Activated T-cell treated with anti-CD3 and anti-CD28 coated beads, Interleukin-2, amount 50 U/mL, for 72 hours (primary cell): ENCODE measurements at regions not wholly inside any gene's neighbourhood (a gene's known extent, or its start where the extent isn't known, plus 50 kb on each side); places are given as distances from the start of the nearest gene placed in this dataset.

Source experiments
- ATAC-seq, 2 donors: fragments of 150-1000 bp; cut with Tn5 transposase; replicated peaks in 1 of 2; 2 replicates each; pipeline ENCODE4 v1.10.0; 2021; ENCODE audit warnings: moderate library complexity in 2 of 2, mild to moderate bottlenecking in 1 of 2
- DNase-seq, 2 donors: peaks; one replicate each; pipeline ENCODE4 v3.0.0; 2021 to 2022; ENCODE audit warnings: mixed read lengths in 1 of 2
- H3K27ac Mint-ChIP-seq: one replicate; pipeline ENCODE4 v1.8.0; 2022; ENCODE audit warnings: mild to moderate bottlenecking, moderate library complexity, mixed read lengths
- H3K27me3 Mint-ChIP-seq: one replicate; pipeline ENCODE4 v1.8.0; 2022; ENCODE audit warnings: low read depth, mixed read lengths
- H3K36me3 Mint-ChIP-seq, 2 donors: one replicate each; pipeline ENCODE4 v1.8.0; 2022; ENCODE audit warnings: mixed read lengths in 2 of 2, mild to moderate bottlenecking in 1 of 2; ENCODE audit not compliant: insufficient read depth in 2 of 2
- H3K4me1 Mint-ChIP-seq: one replicate; pipeline ENCODE4 v1.8.0; 2022; ENCODE audit warnings: low read depth, mixed read lengths
- H3K4me3 Mint-ChIP-seq, 2 donors: one replicate each; pipeline ENCODE4 v1.8.0; 2022; ENCODE audit warnings: mild to moderate bottlenecking in 2 of 2, mixed read lengths in 2 of 2, moderate library complexity in 2 of 2
- H3K9me3 Mint-ChIP-seq, 2 donors: one replicate each; pipeline ENCODE4 v1.8.0; 2022; ENCODE audit warnings: mixed read lengths in 2 of 2

DNA sequence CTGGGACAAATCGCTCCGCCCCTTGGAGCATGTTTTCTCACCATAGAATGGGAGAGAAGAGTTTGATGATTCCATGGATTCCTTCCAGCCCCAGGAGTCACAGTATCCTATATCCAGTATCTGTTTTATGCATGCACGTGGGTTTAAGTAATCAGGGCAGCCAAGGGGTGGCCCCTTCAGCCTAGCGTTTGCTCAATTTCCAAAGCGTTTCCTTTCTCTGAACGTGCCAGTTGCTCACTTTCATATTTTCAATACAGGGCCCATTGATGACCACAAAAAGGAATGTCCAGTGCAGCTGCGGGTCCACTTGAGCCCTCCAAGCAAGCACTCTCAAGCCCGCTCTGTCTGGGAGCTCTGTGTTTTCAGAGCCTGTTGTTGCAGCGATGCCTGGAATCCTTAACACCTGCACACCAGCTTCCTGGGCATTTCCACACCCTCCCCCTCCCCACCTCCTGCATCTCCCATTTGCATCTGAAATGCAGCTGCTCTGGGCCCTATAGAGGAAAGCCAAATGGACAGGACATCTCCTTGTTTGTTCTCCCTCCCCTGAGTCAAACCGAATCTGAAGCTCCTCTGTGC, 164.3 kb upstream of the LPP start:
- no peak for DNase-seq
- Mint-ChIP-seq H3K4me1 (peaks cover 78% of the 10 kb centered on the region), H3K27ac (no peak overlapping the region)

GRCh38 chr3:187992609-187993008, 161.3 kb upstream of the LPP start:
- peaks cover 2% of the 10 kb centered on the region in 2 donors for H3K36me3 Mint-ChIP-seq
- no peak for DNase-seq
- peaks cover 3 to 6% of the 10 kb centered on the region in 2 donors for H3K9me3 Mint-ChIP-seq
- H3K4me3 Mint-ChIP-seq, result no peak overlapping the region
- no peak for ATAC-seq
- H3K4me1 Mint-ChIP-seq, result peaks cover 66% of the 10 kb centered on the region
- no peak overlapping the region for H3K27ac Mint-ChIP-seq
- H3K27me3 Mint-ChIP-seq, result no peaks in the 10 kb centered on the region

More for the DNA sequence above, 164.3 kb upstream of the LPP start:
- H3K27me3 Mint-ChIP-seq, result no peaks in the 10 kb centered on the region
- no peak for ATAC-seq
- H3K36me3 Mint-ChIP-seq, result peaks cover 2% of the 10 kb centered on the region in 2 donors
- peaks cover 3 to 9% of the 10 kb centered on the region in 2 donors for H3K9me3 Mint-ChIP-seq
- H3K4me3 Mint-ChIP-seq, result no peak overlapping the region

DNA sequence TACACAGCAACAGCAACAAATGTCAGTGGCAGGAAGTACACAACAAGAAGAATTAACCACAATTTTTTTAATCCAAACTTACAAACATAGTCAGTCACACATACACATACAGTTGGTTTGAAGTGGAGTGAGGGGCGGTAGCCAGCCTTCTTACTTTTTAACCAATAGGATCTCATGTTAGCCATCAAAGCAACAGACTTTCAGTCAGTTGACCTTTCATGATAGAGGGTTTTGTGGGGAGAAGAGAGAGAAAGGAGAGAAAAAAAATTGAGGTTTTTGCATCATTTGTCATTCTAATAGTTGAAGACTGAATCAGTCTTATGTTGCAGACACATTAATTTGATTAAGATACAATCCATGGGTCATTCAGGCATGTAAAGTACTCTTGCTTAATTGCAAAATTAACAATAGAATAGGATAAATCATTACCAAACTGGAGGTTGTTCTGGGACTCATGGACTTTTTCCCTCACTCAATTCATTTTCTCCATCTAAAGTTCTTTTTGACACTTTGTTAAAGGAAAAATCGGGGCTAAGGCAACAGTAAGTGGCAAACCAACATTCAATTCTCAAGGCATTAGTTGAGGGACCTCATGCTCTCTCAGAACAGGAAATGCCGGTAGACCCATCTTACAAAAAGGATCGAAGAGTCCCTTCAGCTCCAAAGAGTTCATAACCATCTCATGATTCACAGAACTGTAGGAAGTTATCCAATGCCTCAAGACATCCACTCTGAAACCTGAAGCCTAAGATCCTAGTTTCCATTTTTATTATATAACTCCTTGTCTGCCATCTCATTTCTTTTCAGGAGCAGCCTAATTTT, 159.5 kb upstream of the LPP start:
- peaks cover 65% of the 10 kb centered on the region for H3K4me1 Mint-ChIP-seq
- DNase-seq (peak in 1 of 2 donors; percentile 25), ATAC-seq (peak; percentile 89)
- H3K27ac Mint-ChIP-seq, result peak overlapping the region; percentile 34
- peaks cover 2% of the 10 kb centered on the region in 2 donors for H3K36me3 Mint-ChIP-seq
- peaks cover 3 to 6% of the 10 kb centered on the region in 2 donors for H3K9me3 Mint-ChIP-seq
- peak overlapping the region; percentile 9 to 33 for H3K4me3 Mint-ChIP-seq
- no peaks in the 10 kb centered on the region for H3K27me3 Mint-ChIP-seq

- peaks cover 65% of the 10 kb centered on the region for H3K4me1 Mint-ChIP-seq
- no peak overlapping the region for H3K27ac Mint-ChIP-seq
- DNase-seq, result no peak
- peaks cover 3 to 6% of the 10 kb centered on the region in 2 donors for H3K9me3 Mint-ChIP-seq
- peaks cover 2% of the 10 kb centered on the region in 2 donors for H3K36me3 Mint-ChIP-seq
- H3K4me3 Mint-ChIP-seq, result no peak overlapping the region
- H3K27me3 Mint-ChIP-seq, result no peaks in the 10 kb centered on the region
- no peak for ATAC-seq
Observed at GRCh38 chr3:187995043-187995400, 158.9 kb upstream of the LPP start.

DNA sequence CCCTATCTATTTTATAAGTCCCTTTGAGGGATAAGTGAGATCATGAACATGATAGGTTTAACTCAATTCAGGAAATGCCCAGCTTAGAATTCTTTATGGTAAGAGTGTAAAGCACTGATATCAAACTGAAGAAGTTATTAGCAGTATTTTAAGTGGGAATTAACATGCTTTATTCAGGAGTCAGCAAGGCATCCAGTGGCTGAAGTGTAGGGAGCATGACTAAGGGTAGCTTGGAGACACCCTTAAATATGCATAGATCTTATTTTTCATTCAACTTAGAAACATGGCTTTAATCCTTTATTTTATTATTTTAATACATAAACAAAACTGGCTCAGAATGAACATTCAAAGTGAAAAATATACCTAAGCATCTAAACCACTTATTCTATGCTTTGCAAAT, 158.3 kb upstream of the LPP start:
- DNase-seq (no peak), ATAC-seq (no peak)
- Mint-ChIP-seq H3K36me3 (peaks cover 2% of the 10 kb centered on the region in 2 donors), H3K4me3 (no peak overlapping the region), H3K9me3 (peaks cover 3 to 6% of the 10 kb centered on the region in 2 donors), H3K27ac (no peak overlapping the region), H3K4me1 (peaks cover 67% of the 10 kb centered on the region), H3K27me3 (no peaks in the 10 kb centered on the region)

GRCh38 chr3:187996609-187997008, 157.3 kb upstream of the LPP start:
- Mint-ChIP-seq H3K27ac (no peak overlapping the region), H3K9me3 (peaks cover 0 to 2% of the 10 kb centered on the region in 2 donors), H3K4me1 (peaks cover 71% of the 10 kb centered on the region), H3K27me3 (no peaks in the 10 kb centered on the region), H3K36me3 (peaks cover 2% of the 10 kb centered on the region in 2 donors), H3K4me3 (no peak overlapping the region)
- no peak for ATAC-seq
- no peak for DNase-seq

DNA sequence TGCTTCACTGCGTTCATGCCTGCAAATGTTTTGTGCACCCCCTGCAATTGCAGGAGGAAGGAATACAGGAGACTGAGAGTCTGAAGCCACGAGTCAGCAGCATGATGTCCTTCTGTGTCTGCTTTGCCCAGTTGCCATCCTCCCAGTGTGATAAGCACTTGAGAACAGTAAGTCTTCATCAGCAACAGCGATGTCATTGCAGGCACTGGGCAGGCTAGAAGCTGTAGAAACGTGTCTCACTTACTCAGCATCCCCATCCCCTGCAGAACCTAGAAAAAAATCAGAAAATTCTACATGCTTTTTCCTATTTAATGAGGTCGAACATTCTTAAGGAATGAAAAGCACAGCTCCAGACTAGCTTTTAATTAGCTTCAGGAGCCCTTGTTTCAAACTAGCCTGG, 156.5 kb upstream of the LPP start:
- no peak for ATAC-seq
- Mint-ChIP-seq H3K27me3 (no peaks in the 10 kb centered on the region), H3K27ac (no peak overlapping the region), H3K4me3 (no peak overlapping the region), H3K4me1 (peaks cover 73% of the 10 kb centered on the region), H3K9me3 (peaks cover 0 to 2% of the 10 kb centered on the region in 2 donors), H3K36me3 (peaks cover 2% of the 10 kb centered on the region in 2 donors)
- DNase-seq, result no peak

DNA sequence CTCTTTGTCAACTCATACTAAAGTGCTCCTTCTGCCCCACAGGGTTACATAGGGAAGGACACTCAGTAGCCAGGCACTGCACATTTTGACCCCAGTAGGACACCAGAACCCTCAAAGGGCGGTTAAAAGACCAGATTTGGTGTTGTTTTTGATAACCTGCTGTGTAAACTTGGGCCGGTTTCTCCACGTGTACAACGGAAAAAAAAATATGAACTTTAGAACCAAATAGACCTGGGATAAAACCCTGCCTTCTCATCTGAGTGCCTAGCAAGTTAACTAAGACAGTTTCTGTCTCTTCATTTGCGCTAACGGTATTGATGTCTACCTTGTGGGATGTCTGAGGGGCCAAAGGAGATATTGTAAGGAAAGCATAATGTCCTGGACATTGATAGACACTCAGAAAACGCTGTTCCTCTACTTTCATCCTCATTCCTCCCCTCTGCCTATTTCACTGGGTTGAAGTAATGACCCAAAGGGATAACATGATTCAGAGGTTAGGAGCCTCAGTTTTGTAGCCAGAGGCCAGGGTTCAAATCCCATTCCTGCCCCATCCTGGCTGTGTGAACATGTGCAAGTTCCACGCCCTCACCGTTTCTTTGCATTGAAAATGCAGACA, 155.9 kb upstream of the LPP start:
- Mint-ChIP-seq H3K9me3 (peaks cover 0 to under 1% of the 10 kb centered on the region in 2 donors), H3K27ac (no peak overlapping the region), H3K4me3 (no peak overlapping the region), H3K4me1 (peaks cover 69% of the 10 kb centered on the region), H3K27me3 (no peaks in the 10 kb centered on the region), H3K36me3 (peaks cover under 1% of the 10 kb centered on the region in 2 donors)
- ATAC-seq, result no peak
- no peak for DNase-seq

DNA sequence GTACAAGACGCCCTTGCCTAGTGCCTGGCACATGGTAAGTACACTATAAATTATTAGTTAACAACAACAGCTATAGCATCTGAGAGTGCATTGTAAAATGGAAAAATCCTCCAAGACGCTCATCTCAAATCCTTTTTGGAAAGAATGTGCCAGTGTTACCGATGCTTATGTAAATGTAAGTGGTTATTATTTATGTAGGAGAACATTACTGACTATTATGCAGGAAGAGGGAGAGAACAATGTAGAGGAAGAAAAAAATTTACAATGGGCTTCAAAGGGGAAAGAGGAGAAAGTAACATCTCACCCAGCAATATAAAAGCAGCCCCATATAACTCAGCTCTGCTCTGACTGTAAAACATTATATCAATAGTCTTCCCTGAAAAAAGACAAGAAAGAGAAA, 155.3 kb upstream of the LPP start:
- H3K27ac Mint-ChIP-seq, result peak overlapping the region; percentile 61
- ATAC-seq (no peak), DNase-seq (no peak)
- H3K4me3 Mint-ChIP-seq, result peak overlapping the region in 1 of 2 donors; percentile 46
- H3K4me1 Mint-ChIP-seq, result peaks cover 69% of the 10 kb centered on the region
- no peaks in the 10 kb centered on the region for H3K9me3 Mint-ChIP-seq
- H3K27me3 Mint-ChIP-seq, result no peaks in the 10 kb centered on the region
- H3K36me3 Mint-ChIP-seq, result no peaks in the 10 kb centered on the region

GRCh38 chr3:187999821-188000220, 154.1 kb upstream of the LPP start:
- peaks cover 58% of the 10 kb centered on the region for H3K4me1 Mint-ChIP-seq
- peak overlapping the region; percentile 100 for H3K27ac Mint-ChIP-seq
- DNase-seq (peak; percentile 24 to 35), ATAC-seq (peak; percentile 86)
- no peaks in the 10 kb centered on the region for H3K27me3 Mint-ChIP-seq
- H3K9me3 Mint-ChIP-seq, result no peaks in the 10 kb centered on the region
- H3K36me3 Mint-ChIP-seq, result no peaks in the 10 kb centered on the region
- H3K4me3 Mint-ChIP-seq, result peak overlapping the region; percentile 82 to 97

GRCh38 chr3:188000361-188000861, 153.5 kb upstream of the LPP start:
- ATAC-seq, result peak; percentile 68 to 69
- Mint-ChIP-seq H3K4me3 (peak overlapping the region; percentile 82 to 97), H3K27me3 (no peaks in the 10 kb centered on the region), H3K36me3 (no peaks in the 10 kb centered on the region), H3K9me3 (no peaks in the 10 kb centered on the region), H3K27ac (peak overlapping the region; percentile 100), H3K4me1 (peaks cover 52% of the 10 kb centered on the region)
- peak in 1 of 2 donors; percentile 27 for DNase-seq

- H3K4me3 Mint-ChIP-seq, result peak overlapping the region in 1 of 2 donors; percentile 54
- DNase-seq (no peak), ATAC-seq (no peak)
- H3K9me3 Mint-ChIP-seq, result no peaks in the 10 kb centered on the region
- H3K27ac Mint-ChIP-seq, result peak overlapping the region; percentile 27
- H3K27me3 Mint-ChIP-seq, result no peaks in the 10 kb centered on the region
- H3K36me3 Mint-ChIP-seq, result no peaks in the 10 kb centered on the region
- H3K4me1 Mint-ChIP-seq, result peaks cover 52% of the 10 kb centered on the region
Observed at GRCh38 chr3:188001093-188001492, 152.9 kb upstream of the LPP start.

DNA sequence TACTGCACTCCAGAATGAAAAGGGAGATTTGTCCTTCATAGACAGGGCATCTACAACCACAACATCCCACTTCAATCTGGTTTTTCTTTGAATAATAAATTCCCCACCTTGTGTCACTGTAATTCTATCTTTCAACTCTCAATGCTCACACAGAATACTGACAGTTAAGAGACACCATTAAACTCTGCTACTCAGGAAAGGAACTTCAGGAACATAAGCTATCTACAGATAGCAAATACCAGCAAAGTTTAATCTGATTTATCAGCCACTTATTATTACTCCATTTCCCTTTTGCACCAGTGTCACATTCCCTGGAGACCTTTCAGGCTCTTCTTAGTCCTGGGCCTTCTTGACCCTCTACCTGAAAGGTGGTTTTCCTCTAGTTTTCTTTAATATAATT, 152.0 kb upstream of the LPP start:
- no peak overlapping the region for H3K27ac Mint-ChIP-seq
- H3K4me3 Mint-ChIP-seq, result no peak overlapping the region
- H3K9me3 Mint-ChIP-seq, result no peaks in the 10 kb centered on the region
- DNase-seq (no peak), ATAC-seq (no peak)
- H3K4me1 Mint-ChIP-seq, result peaks cover 54% of the 10 kb centered on the region
- H3K27me3 Mint-ChIP-seq, result no peaks in the 10 kb centered on the region
- no peaks in the 10 kb centered on the region for H3K36me3 Mint-ChIP-seq
